ENCODE measurements at regions not wholly inside any gene's neighbourhood (a gene's known extent, or its start where the extent isn't known, plus 50 kb on each side); places are given as distances from the start of the nearest gene placed in this dataset.

GRCh38 chr1:204777591-204777990 is 92.1 kb upstream of the LRRN2 start:
- TF ChIP-seq CSRNP3 (CRISPR knock-in tag; IDR thresholded peaks at IDR 0.05) (no peak), PATZ1 (CRISPR knock-in tag; IDR thresholded peaks at IDR 0.05; ENCODE audit: borderline replicate concordance) (no peak), CREB5 (CRISPR knock-in tag; IDR thresholded peaks at IDR 0.05; ENCODE audit: low read depth) (no peak)
